IgD-negative memory B cell (primary cell): ENCODE measurements at regions not wholly inside any gene's neighbourhood (a gene's known extent, or its start where the extent isn't known, plus 50 kb on each side); places are given as distances from the start of the nearest gene placed in this dataset.
"Not testable (repeated sequence)": the region's sequence is repeated elsewhere in the genome, so short reads cannot be mapped to it uniquely, and the experiment has no call there.

Experiments
- H3K27ac Mint-ChIP-seq, 3 donors: one replicate each; pipeline ENCODE4 v1.8.0; 2020 to 2022; ENCODE audit warnings: mild to moderate bottlenecking in 3 of 3, mixed read lengths in 3 of 3, moderate library complexity in 1 of 3
- H3K27me3 Mint-ChIP-seq: one replicate; pipeline ENCODE4 v1.8.0; 2021; ENCODE audit warnings: mixed read lengths
- H3K36me3 Mint-ChIP-seq: one replicate; pipeline ENCODE4 v1.8.0; 2020; ENCODE audit warnings: mild to moderate bottlenecking, mixed read lengths
- H3K4me1 Mint-ChIP-seq, 3 donors: one replicate each; pipeline ENCODE4 v1.8.0; 2020 to 2022; ENCODE audit warnings: mixed read lengths in 3 of 3, mild to moderate bottlenecking in 1 of 3
- H3K4me3 Mint-ChIP-seq, 4 donors: one replicate each; pipeline ENCODE4 v1.8.0; 2020 to 2022; ENCODE audit warnings: mild to moderate bottlenecking in 4 of 4, mixed read lengths in 4 of 4, moderate library complexity in 3 of 4
- H3K9me3 Mint-ChIP-seq, 3 donors: one replicate each; pipeline ENCODE4 v1.8.0; 2020 to 2021; ENCODE audit warnings: mixed read lengths in 3 of 3, mild to moderate bottlenecking in 1 of 3

GRCh38 chr7:149666360-149666945 is 106.9 kb downstream of the ZNF467 start:
- Mint-ChIP-seq H3K4me1 (no peaks in the 10 kb centered on the region), H3K36me3 (peaks cover 2% of the 10 kb centered on the region), H3K4me3 (no peak overlapping the region), H3K27me3 (peaks cover 12% of the 10 kb centered on the region), H3K9me3 (no peaks in the 10 kb centered on the region), H3K27ac (no peak overlapping the region)

- H3K27me3 Mint-ChIP-seq, result peaks cover 12% of the 10 kb centered on the region
- H3K4me3 Mint-ChIP-seq, H3K9me3 Mint-ChIP-seq, H3K4me1 Mint-ChIP-seq, H3K36me3 Mint-ChIP-seq, H3K27ac Mint-ChIP-seq: not testable (repeated sequence)
Observed at GRCh38 chr7:149665618-149666017, 107.8 kb downstream of the ZNF467 start.

GRCh38 chr7:149664666-149665065 is 108.7 kb downstream of the ZNF467 start:
- no peak overlapping the region for H3K4me3 Mint-ChIP-seq
- H3K36me3 Mint-ChIP-seq, result peaks cover 2% of the 10 kb centered on the region
- H3K27ac Mint-ChIP-seq, result no peak overlapping the region
- no peaks in the 10 kb centered on the region for H3K4me1 Mint-ChIP-seq
- peaks cover 12% of the 10 kb centered on the region for H3K27me3 Mint-ChIP-seq
- H3K9me3 Mint-ChIP-seq, result peaks cover 0 to 2% (median 0%) of the 10 kb centered on the region in 3 donors

- peaks cover 1% of the 10 kb centered on the region for H3K36me3 Mint-ChIP-seq
- peaks cover 0 to 2% (median 0%) of the 10 kb centered on the region in 3 donors for H3K9me3 Mint-ChIP-seq
- H3K4me3 Mint-ChIP-seq, result no peak overlapping the region
- H3K27ac Mint-ChIP-seq, result no peak overlapping the region
- H3K4me1 Mint-ChIP-seq, result no peaks in the 10 kb centered on the region
- peaks cover 14% of the 10 kb centered on the region for H3K27me3 Mint-ChIP-seq
Observed at GRCh38 chr7:149664176-149664575, 109.2 kb downstream of the ZNF467 start.

- no peak overlapping the region for H3K4me3 Mint-ChIP-seq
- no peaks in the 10 kb centered on the region for H3K4me1 Mint-ChIP-seq
- H3K36me3 Mint-ChIP-seq, result no peaks in the 10 kb centered on the region
- H3K9me3 Mint-ChIP-seq, result peaks cover 0 to 2% (median 0%) of the 10 kb centered on the region in 3 donors
- peaks cover 14% of the 10 kb centered on the region for H3K27me3 Mint-ChIP-seq
- H3K27ac Mint-ChIP-seq, result no peak overlapping the region
Observed at GRCh38 chr7:149662591-149663095, 110.7 kb downstream of the ZNF467 start.

GRCh38 chr7:149655784-149656183 is 117.6 kb downstream of the ZNF467 start:
- H3K4me3 Mint-ChIP-seq, result no peak overlapping the region
- H3K9me3 Mint-ChIP-seq, result peaks cover 12 to 22% (median 22%) of the 10 kb centered on the region in 3 donors
- no peaks in the 10 kb centered on the region for H3K4me1 Mint-ChIP-seq
- H3K36me3 Mint-ChIP-seq, result no peaks in the 10 kb centered on the region
- no peak overlapping the region for H3K27ac Mint-ChIP-seq
- peaks cover 9% of the 10 kb centered on the region for H3K27me3 Mint-ChIP-seq

- H3K27ac Mint-ChIP-seq, result no peak overlapping the region
- no peaks in the 10 kb centered on the region for H3K36me3 Mint-ChIP-seq
- no peaks in the 10 kb centered on the region for H3K4me1 Mint-ChIP-seq
- H3K9me3 Mint-ChIP-seq, result peaks cover 12 to 22% (median 20%) of the 10 kb centered on the region in 3 donors
- peaks cover 12% of the 10 kb centered on the region for H3K27me3 Mint-ChIP-seq
- H3K4me3 Mint-ChIP-seq, result no peak overlapping the region
Observed at GRCh38 chr7:149654588-149654987, 118.8 kb downstream of the ZNF467 start.

- not testable (repeated sequence) for H3K27ac Mint-ChIP-seq, H3K4me1 Mint-ChIP-seq, H3K4me3 Mint-ChIP-seq, H3K36me3 Mint-ChIP-seq
- H3K27me3 Mint-ChIP-seq, result peaks cover 14% of the 10 kb centered on the region
- peaks cover 12 to 22% (median 17%) of the 10 kb centered on the region in 3 donors for H3K9me3 Mint-ChIP-seq
Observed at GRCh38 chr7:149650190-149650589, 123.2 kb downstream of the ZNF467 start.

GRCh38 chr7:149644754-149645153 is 128.6 kb downstream of the ZNF467 start:
- Mint-ChIP-seq H3K36me3 (no peaks in the 10 kb centered on the region), H3K27ac (no peak overlapping the region), H3K4me3 (no peak overlapping the region), H3K9me3 (no peaks in the 10 kb centered on the region), H3K27me3 (peaks cover 7% of the 10 kb centered on the region), H3K4me1 (peaks cover 0 to 1% (median 0%) of the 10 kb centered on the region in 3 donors)

- no peaks in the 10 kb centered on the region for H3K9me3 Mint-ChIP-seq
- H3K27me3 Mint-ChIP-seq, result peaks cover 10% of the 10 kb centered on the region
- H3K4me3 Mint-ChIP-seq, result no peak overlapping the region
- no peaks in the 10 kb centered on the region for H3K36me3 Mint-ChIP-seq
- no peaks in the 10 kb centered on the region for H3K4me1 Mint-ChIP-seq
- no peak overlapping the region for H3K27ac Mint-ChIP-seq
Observed at GRCh38 chr7:149642589-149642988, 130.8 kb downstream of the ZNF467 start.

GRCh38 chr7:149638566-149639320 is 134.6 kb downstream of the ZNF467 start:
- H3K4me3 Mint-ChIP-seq, result no peak overlapping the region
- peaks cover 11% of the 10 kb centered on the region for H3K27me3 Mint-ChIP-seq
- H3K4me1 Mint-ChIP-seq, result no peaks in the 10 kb centered on the region
- H3K27ac Mint-ChIP-seq, result no peak overlapping the region
- no peaks in the 10 kb centered on the region for H3K9me3 Mint-ChIP-seq
- peaks cover 1% of the 10 kb centered on the region for H3K36me3 Mint-ChIP-seq

- peaks cover 1% of the 10 kb centered on the region for H3K36me3 Mint-ChIP-seq
- H3K27ac Mint-ChIP-seq, result no peak overlapping the region
- no peaks in the 10 kb centered on the region for H3K4me1 Mint-ChIP-seq
- H3K9me3 Mint-ChIP-seq, result no peaks in the 10 kb centered on the region
- no peak overlapping the region for H3K4me3 Mint-ChIP-seq
- peaks cover 13% of the 10 kb centered on the region for H3K27me3 Mint-ChIP-seq
Observed at GRCh38 chr7:149637911-149638565, 135.3 kb downstream of the ZNF467 start.

GRCh38 chr7:149635561-149636329 is 137.6 kb downstream of the ZNF467 start:
- Mint-ChIP-seq H3K27ac (no peak overlapping the region), H3K36me3 (peaks cover 1% of the 10 kb centered on the region), H3K27me3 (peaks cover 13% of the 10 kb centered on the region), H3K4me1 (no peaks in the 10 kb centered on the region), H3K4me3 (no peak overlapping the region), H3K9me3 (no peaks in the 10 kb centered on the region)

- no peaks in the 10 kb centered on the region for H3K9me3 Mint-ChIP-seq
- no peaks in the 10 kb centered on the region for H3K4me1 Mint-ChIP-seq
- peaks cover 12% of the 10 kb centered on the region for H3K27me3 Mint-ChIP-seq
- H3K4me3 Mint-ChIP-seq, result no peak overlapping the region
- H3K27ac Mint-ChIP-seq, result no peak overlapping the region
- peaks cover 1% of the 10 kb centered on the region for H3K36me3 Mint-ChIP-seq
Observed at GRCh38 chr7:149633976-149634945, 136.7 kb upstream of the ZNF746 start.
